WI38 (cell line): ENCODE measurements at regions not wholly inside any gene's neighbourhood (a gene's known extent, or its start where the extent isn't known, plus 50 kb on each side); places are given as distances from the start of the nearest gene placed in this dataset.

Source experiments
- H3K4me3 ChIP-seq: 2 replicates; pipeline ENCODE4 v1.5.1; 2011; ENCODE audit warnings: low read depth, mild to moderate bottlenecking, control low read depth, low read length
- CTCF ChIP-seq: IDR thresholded peaks from 2 replicates; pipeline ENCODE4 v1.5.1; 2012; ENCODE audit warnings: low read depth, mild to moderate bottlenecking, control low read depth, low read length

- H3K4me3 ChIP-seq, result no peak overlapping the region
- no peak for TF ChIP-seq CTCF
Observed at GRCh38 chr18:42184685-42185477, 229.8 kb downstream of the PIK3C3 start.

- TF ChIP-seq CTCF, result no peak
- H3K4me3 ChIP-seq, result no peak overlapping the region
Observed at GRCh38 chr18:42185486-42185885, 230.5 kb downstream of the PIK3C3 start.

- no peak overlapping the region for H3K4me3 ChIP-seq
- no peak for TF ChIP-seq CTCF
Observed at GRCh38 chr18:42187611-42188380, 232.8 kb downstream of the PIK3C3 start.

GRCh38 chr18:42190643-42191042, 235.6 kb downstream of the PIK3C3 start:
- no peak for TF ChIP-seq CTCF
- H3K4me3 ChIP-seq, result no peak overlapping the region

- no peak overlapping the region for H3K4me3 ChIP-seq
- no peak for TF ChIP-seq CTCF
Observed at GRCh38 chr18:42192251-42193248, 237.5 kb downstream of the PIK3C3 start.

- no peak for TF ChIP-seq CTCF
- no peak overlapping the region for H3K4me3 ChIP-seq
Observed at GRCh38 chr18:42196651-42197050, 241.6 kb downstream of the PIK3C3 start.
